ENCODE measurements at regions not wholly inside any gene's neighbourhood (a gene's known extent, or its start where the extent isn't known, plus 50 kb on each side); places are given as distances from the start of the nearest gene placed in this dataset.
"Not testable (repeated sequence)": the region's sequence is repeated elsewhere in the genome, so short reads cannot be mapped to it uniquely, and the experiment has no call there.

DNA sequence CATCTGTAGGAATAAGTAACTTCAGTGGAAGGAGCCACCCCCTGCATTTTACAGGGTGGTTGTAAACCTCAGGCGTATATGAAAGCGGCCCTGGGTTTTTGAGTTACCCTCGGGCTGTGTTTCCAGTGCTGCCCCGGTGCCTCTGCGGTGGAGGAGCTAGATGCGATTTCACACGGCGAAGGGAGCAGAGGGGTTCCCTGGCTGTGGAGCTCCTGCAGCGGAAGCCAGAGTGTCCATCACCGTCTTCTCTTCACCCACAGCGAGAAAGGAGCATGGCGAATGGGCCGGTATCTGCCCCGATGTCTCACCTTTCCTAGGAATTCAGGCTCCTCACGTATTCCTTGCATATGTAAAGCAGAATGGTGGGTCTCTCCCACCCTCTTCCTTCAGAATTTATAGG is 253.6 kb downstream of the THBS2 start:
- DNase-seq: no peak

DNA sequence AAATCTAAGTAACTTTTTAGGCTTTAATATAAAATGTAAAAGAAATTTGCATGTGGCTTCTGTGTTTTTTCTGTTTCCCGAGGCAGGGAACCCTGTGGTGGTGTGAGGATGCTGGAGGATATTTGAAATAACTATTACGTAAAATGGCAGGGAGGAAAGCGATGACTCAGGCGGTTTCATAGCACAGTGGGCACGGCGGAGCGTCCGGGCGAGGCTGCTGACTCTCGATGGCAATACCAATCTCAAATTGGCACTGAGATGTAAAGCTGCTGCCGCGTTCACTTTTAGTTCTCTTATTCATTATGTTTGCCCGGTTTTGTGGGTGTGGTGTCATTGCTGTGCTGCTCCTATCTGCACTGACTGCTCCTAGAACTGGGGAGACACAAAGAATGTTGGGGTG is 254.3 kb downstream of the THBS2 start:
- no peak for DNase-seq

DNA sequence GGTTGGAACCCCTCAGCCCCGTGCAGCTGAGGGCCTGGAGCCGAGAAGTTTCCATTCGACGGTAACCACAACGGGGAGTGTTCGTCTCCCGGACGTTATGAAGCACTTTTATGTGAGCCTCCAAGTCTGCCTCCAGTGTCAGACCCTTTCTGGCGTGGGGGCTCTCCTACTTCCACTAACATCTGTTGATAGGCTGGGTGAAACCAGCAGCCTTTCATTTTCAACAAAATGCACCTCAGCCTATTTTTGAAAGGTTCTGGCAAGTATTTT is 257.4 kb downstream of the THBS2 start:
- DNase-seq: no peak

DNA sequence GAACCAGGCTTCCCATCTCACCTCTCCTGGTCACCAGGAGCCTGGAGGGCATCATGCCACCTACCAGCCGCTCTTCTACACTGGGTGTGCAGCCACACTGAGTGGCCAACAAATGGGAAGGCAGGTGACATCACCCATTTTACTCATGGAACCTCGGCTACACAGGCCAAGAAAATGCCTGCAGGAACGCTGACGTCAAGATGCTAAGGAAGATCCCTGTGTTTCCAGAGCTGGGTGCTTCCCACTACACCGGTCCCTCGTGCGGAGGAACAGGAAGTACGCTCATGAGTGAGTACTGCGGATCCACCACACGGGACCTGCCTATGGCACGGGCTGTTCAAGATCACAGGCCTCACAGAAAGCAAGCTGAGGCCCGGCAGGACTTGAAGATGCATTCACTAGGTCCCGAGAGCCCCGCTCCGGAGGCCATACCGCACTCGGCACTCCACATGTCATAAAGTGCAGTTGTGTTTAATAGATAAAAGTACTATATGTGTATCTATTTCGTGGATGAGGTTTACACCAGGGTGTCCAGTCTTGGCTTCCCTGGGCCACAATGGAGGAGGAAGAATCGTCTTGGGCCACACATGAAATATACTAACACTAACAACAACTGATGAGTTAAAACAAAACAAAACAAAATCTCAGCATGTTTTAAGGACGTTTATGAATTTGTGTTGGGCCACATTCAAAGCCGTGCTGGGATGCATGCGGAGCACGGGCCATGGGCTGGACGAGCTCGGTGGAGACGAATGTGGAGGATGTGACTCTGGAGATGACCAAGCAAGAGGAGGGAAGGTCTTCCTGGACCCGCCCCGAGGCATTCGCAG is 257.9 kb downstream of the THBS2 start:
- no peak for DNase-seq

DNA sequence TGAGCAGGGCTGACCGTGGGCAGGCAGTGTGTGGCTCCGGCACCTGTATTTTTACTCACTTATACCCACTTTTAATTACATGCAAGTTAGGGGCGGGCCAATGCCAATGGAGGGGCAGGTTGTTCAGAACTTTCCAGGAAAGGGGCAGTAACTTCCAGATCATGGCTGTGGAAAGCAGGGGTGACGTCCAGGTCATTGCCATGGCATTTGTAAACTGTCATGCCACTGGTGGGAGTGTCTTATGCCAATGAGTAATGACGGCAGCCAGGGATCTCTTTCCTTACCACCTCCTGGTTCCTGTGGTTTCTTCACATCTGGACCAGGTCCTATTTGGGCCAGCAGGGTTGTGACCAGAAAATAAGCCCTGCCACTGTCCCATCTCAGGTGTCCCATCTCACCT is 258.7 kb downstream of the THBS2 start:
- DNase-seq: no peak

DNA sequence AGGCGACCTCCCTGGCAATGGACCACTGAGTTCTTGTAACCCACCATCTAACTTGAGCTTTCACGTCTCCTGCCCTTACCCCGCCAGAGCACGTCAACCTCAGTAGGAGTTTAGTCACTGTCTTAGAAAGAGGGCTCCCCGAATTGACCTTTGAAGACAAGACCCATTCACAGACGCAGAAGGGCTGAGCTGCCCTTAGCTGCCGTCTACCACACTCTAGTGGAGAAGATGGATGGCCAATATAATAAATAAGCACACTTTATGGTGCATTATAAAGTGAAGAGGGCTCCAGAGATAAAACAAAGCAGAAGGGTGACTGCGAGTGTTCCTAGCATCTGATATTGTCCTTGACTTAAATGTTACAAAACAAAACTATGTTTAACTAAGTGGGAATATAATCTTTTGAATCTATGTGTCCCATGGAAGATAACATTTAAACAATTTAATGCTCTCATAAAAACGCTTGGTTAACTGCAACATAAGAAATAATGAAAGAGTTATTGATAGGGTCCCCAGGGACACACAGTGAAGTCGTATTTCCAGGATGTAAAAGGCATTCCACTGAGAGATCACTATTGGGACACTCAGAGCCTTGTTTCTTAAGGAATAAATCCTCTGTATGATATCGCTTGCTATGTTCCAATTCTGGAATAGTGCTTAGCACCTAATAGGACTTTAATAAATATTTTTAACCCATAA is 261.1 kb downstream of the THBS2 start:
- no peak for DNase-seq

DNA sequence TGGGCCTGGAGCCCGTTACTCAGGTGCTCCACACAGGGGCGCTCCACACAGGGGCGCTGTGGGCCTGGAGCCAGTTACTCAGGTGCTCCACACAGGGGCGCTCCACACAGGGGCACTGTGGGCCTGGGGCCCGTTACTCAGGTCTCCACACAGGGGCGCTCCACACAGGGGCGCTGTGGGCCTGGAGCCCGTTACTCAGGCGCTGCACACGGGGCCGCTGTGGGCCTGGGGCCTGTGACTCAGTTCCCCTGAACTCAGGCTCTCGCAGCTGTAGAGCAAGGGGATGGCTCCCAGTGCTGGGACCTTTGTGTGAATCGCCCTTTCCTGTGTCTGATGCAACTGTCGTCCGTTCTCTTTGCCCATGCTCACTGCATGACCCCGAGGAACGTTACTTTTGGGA is 262.0 kb downstream of the THBS2 start:
- not testable (repeated sequence) for DNase-seq

DNA sequence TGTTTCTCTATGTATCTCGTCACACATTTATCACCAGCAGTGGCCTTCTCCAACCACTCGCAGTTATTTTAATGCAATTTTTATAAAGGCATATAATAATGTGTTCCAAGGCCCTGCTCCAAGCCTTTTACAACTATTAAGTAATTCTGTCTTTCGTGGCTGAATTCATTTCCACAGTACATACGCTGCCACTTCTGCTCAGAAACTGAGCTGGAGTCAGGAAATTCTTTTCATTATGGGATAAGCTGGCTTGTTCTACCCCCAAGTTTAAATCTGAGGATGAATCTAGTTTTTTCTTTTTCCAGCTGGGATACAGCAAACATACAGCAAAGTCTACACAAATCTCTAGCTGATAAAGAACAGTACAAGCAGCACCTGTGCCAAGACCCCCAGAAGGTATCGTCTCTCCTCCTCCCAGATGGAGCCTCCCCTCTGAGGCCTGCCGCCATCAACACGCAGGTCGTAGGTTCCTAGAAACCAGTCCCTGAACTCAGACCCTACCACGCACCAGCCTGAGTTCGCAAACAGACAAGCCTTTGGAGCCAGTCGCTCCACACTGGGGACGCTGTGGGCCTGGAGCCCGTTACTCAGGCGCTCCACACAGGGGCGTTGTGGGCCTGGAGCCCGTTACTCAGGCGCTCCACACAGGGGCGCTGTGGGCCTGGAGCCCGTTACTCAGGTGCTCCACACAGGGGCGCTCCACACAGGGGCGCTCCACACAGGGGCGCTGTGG is 263.5 kb downstream of the THBS2 start:
- no peak for DNase-seq

DNA sequence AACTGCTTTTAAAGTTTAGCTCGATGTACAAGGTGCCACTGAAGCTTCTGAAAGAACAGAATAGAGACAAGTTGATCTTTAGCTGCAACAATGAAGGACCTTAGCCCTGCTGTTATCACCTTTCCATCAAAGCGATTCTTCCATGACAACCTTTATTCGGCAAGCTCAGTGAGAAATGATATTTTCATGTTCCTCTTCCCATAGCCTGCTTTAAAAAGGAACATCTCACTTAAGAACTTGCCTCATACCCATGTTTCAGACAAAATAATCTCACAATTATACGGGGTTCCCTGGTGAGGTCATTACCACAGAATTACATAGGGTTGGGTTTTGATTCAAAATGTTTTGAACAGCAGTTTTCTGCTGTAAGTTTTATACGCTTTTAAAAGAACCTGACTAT is 264.2 kb downstream of the THBS2 start:
- no peak for DNase-seq

DNA sequence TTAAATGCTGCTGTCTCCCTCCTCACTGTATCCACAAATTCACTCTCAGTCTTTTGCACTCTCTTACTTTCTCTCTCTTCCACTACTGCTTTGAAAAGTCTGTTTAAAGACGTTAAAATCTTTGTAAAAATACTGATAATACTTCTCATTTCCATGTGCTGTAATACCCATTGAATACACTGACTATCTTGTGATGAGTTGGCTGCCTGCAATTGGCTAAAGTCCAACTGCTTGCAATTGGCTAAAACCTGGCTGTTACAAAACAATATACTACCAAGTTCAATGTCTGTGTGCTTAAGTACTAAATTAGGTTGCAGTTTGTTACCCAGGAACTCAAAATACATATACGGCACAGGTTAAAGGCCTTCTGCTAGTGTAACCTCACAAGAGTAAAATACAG is 264.8 kb downstream of the THBS2 start:
- DNase-seq: no peak

DNA sequence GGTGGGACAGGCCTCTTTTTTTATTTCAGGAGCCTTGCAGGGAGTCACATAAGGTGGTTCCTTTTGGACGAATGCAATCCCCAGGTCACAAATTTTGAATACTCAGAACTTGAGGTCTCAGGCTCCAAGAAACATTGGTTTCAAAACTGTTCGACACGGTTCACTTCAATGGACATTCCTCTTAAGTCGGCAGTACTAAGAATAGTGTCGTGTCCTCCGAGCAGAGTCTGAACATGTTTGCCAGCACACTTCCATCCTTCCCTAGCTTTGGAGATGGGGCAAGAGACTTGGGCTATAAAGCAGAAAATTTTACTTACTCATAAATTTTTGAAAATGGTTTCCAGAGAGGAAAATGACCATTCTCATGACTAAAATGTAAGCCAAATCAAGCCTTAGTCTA is 265.4 kb downstream of the THBS2 start:
- no peak for DNase-seq

DNA sequence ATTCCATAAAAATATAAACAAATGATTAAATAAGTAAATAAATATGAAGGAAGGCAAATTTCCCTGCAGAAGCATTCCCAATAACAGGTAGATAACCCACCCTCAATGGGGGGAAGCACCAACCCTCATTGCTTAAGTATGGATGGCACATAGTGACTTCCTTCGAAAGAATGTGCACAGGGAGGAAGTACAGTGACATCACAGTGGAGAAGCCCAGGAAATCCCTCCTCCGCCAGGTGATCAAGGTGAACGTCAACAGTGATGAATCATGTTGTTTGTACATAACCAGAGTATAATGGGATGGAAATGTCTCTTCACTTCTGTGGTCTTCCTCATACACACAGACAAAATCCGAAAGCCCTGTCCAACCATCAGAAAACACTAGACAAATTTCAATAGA is 267.9 kb downstream of the THBS2 start:
- no peak for DNase-seq

DNA sequence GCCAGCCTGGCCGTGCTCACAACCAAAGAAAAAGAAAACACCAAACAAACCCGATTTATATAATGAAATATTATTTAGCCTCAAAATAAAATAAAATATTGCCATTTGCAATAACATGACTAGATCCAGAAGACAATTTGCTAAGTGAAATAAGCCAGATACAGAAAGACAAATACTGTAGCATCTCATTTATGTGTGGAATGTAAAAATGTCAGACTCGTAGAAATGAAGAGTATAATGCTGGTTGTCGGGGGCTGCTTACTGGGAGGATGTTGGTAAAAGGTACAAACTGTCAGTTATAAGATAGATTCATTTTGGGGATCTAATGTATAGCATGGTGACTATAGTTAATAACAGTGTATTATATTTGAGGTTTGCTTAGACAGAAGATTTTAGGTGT is 269.7 kb downstream of the THBS2 start:
- no peak for DNase-seq

DNA sequence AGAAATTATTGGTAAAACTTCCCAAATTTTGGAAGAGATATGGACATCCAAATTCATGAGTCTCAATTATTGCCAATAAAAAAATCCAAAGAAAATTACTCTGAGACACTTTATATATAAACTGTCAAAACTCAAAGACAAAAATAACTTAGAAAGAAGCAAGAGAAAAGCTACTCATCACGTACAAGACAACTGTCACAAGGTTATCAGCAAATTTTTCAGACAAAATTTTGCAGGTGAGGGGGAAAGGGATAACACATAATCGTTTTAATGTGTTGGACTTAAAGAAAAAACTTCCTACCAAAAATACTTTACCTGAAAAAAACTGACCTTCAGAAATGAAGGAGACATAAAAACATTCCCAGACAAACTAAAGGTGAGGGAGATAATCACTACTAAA is 272.5 kb downstream of the THBS2 start:
- no peak for DNase-seq

DNA sequence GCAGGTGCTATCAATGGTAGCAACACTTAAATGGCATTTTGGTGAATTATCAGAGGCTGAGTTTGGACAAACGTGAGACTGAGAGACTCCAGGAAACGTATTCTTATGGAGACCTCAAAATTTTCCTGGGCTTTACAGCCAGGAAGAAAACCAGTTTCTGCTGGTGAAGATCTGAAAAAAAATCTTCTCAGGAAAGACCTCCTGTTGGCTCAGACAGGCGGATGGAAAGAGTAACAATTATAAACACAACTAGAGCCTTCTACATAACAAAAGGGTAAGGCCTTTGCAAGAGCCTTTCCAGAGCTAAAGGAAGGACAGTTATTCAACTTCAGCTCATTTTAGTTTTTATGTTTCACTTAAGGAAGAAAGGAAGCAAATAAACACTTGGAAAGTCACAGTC is 274.4 kb downstream of the THBS2 start:
- DNase-seq: no peak

DNA sequence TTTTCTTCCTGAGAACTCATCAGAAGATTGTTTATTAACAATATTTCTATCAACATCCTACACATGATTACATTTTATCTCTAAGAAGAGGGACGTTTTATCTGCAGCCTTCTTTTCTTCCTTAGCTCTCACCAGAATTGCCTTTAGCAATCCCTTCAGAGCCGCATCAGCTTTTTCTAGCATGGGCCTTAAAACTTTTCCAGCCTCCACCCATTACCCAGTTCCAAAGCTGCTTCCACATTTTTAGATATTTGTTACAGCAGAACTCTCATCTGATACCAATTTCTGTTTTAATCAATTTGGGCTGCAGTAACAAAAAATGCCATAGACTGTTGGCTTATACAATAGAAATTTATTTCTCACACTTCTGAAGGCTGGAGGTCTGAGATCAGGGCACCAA is 281.5 kb downstream of the THBS2 start:
- no peak for DNase-seq

DNA sequence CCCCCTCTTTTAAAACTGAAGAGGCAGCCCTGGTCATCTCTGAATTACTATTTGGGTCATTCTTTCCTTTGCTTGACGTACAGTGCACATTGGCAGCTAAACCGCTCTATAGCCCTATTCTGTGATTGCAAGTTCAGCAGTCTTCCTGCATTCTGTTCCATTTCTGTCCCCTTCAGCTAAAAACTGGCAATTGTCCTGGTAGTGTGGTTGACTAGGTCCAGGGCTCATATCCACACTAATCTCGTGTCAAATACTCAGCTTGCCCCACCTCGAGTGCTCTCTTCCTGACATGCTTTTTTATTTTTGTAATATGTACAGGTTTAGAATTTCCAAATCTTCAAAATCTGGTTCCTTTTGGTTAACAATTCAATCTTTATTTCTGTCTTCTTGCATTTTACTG is 282.1 kb downstream of the THBS2 start:
- no peak for DNase-seq

DNA sequence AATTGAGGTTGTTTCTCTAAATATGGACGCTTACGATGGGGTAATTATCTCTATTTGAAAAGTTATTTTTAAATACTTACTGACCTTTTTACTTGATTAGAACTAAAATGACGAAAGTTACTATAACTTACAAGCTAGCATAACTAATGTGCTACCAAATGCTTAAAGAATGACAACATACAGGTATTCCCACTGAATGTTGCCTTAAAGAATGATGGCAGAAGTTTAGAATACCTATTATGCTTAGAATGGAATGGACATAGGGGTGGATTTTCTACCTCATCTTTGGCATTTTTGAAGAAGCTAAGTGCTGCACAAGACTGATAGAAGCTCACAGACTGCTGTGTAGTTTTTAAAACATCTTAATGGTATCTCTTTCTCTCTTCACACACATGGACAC is 284.8 kb downstream of the THBS2 start:
- DNase-seq: no peak

DNA sequence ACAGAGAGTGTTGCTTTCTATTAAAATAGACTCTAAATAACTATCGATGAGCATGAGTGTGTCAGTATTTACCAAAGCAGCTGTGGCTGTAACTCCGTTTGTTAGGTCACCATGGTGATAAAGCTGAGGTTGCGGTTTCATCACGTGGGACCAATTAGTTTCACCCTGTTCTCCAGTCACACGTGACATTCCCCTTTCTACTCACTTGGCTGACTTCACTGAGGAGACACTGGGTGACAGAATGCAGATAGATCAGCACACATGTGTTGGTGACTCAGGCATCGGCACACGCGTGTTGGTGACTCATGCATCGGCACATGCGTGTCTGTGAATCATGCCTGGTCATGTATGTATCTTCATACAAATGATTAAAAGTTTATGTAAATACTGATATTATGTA is 285.4 kb downstream of the THBS2 start:
- DNase-seq: no peak

DNA sequence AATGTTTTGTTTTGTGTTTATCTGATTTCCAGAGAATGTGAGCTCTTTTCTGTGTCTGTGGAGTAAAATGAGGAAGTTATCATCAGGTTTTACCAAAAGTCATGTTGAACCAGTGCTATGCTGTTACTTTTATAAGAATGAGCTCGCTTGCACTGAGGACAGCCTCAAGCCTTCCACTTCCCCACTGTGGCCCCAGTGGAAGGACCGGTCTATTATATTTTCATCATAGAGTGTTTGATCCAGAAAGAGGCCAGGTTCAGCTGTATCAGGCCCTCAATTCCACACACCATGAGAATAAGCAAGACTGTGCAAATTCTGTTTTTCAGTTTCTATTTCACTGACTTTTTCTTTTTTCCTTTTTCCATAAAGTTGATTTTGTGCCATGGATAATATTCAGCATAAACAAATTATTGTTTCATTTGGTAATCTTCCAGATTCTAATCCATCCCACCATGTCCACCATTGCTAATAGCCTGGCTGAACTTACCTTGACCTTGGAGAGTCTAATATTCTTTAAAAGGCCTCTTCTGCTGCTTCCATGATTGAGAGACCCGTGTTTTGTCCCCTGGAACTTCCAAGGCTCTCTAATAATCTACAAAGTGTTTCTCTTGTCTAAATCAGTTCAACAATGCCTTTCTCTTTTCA is 286.2 kb downstream of the THBS2 start:
- no peak for DNase-seq

DNA sequence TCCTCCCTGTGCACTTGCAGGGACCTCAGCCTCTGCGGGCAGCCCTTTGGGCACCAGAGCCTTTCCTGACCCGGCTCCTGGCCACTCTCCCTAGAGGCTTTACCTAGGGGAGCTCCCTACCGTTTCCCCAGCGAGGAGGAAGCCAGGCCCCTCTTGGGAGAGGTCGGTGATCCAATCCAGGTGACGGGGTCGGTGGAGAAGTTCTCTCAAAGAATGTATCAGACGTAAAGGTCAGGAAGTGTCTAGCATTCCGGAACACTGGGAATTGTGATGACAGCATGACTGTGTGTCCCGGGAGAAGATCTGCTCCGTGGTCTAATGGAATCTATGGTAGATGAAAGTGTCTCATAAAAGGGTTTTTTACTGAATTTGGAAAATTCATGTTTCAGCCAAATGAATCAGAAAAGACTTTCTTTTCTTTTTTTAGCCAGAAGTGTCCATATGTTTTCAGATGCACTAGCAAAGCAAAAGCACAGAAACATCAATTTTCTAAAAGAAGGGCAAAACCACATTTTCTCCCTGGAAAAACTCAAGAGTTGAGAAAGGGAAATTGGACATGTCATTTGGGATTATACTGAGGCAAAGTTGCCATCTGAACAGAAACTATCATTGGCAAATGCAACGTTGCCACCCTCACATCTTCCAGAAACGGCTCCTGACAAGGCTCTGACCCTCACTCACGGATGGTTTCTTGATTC is 289.4 kb downstream of the THBS2 start:
- DNase-seq: no peak

DNA sequence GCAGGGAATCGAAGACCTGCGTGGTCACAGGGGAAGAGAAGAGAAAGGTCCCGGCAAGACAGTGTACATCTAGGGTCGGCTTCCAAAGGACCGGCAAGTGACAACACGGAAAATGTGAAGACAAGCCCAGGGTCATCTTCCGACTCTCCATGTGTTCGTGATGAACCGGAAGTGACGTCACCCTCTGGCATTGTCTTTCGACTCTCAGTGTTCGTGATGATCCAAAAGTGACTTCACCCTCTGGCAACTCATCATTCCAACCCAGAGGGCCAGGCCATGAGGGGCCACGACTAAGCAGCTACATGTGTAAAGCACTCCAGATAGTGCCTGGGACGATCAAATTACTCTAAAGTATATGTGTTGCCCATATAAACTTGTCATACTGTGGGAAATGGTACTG is 290.8 kb downstream of the THBS2 start:
- no peak for DNase-seq

DNA sequence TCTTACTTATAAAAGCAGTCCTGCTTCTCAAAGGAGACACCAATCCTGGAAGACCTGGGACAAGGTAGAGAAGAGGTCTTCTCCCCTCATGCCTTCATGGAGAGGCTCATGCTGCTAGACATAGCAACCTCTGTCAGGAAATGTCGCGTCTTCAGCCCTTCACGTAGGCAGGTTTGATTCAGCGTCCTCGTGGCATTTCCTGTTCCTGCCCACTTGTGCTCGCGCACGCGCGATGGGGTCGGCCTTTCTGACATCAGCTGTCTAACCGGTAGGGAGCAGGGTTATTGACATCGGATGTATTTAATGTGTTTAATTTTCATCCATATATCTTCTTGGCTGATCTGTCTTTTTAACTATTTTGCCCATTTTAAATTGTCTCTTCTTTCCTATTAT is 292.4 kb downstream of the THBS2 start:
- no peak for DNase-seq
